ENCODE measurements at regions not wholly inside any gene's neighbourhood (a gene's known extent, or its start where the extent isn't known, plus 50 kb on each side); places are given as distances from the start of the nearest gene placed in this dataset.

DNA sequence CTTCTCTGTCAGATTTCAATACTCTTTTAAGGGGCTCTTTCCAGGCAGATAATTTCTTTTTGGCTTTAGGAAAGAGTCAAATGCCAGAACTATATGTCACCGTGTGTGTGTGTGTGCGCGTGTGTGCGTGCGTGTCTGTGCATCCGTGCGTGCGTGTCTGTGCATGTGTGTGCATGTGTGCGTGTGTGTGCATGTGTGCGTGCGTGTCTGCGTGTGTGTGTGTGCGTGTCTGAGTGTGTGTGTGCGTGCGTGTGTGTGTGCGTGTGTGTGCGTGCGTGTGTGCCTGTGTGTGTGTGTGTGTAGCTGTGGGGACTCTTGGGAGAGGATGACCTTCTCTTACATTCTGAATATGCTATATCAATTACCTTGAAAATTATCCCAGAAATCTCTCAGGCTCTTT, 441.6 kb downstream of the SLITRK2 start:
- TF ChIP-seq, protein P1, sequence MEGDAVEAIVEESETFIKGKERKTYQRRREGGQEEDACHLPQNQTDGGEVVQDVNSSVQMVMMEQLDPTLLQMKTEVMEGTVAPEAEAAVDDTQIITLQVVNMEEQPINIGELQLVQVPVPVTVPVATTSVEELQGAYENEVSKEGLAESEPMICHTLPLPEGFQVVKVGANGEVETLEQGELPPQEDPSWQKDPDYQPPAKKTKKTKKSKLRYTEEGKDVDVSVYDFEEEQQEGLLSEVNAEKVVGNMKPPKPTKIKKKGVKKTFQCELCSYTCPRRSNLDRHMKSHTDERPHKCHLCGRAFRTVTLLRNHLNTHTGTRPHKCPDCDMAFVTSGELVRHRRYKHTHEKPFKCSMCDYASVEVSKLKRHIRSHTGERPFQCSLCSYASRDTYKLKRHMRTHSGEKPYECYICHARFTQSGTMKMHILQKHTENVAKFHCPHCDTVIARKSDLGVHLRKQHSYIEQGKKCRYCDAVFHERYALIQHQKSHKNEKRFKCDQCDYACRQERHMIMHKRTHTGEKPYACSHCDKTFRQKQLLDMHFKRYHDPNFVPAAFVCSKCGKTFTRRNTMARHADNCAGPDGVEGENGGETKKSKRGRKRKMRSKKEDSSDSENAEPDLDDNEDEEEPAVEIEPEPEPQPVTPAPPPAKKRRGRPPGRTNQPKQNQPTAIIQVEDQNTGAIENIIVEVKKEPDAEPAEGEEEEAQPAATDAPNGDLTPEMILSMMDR (IDR thresholded peaks at IDR 0.05): no peak
- TF ChIP-seq POLR2A (IDR thresholded peaks at IDR 0.05): no peak
